IMR-90 (cell line): ENCODE measurements at regions not wholly inside any gene's neighbourhood (a gene's known extent, or its start where the extent isn't known, plus 50 kb on each side); places are given as distances from the start of the nearest gene placed in this dataset.

ENCODE experiments used
- ATAC-seq: fragments of 200-7000 bp; cut with Tn5 transposase; 2 replicates; pipeline ENCODE4 v1.9.1; 2020; ENCODE audit warnings: low read depth, mild to moderate bottlenecking, moderate library complexity
- BruUV-seq: library from RNA; stranded (reverse); fragments of 400-500 nt; replicated peaks from 2 replicates; lab custom pipeline; 2021; lab: Mats Ljungman, UMichigan
- CTCF ChIA-PET: fragments of 300-600 bp; formaldehyde crosslinking; extraction: SDS; loops from one replicate; lab custom pipeline; 2021; ENCODE audit warnings: antibody characterized with exemption; lab: Yijun Ruan, JAX
- POLR2A ChIA-PET: fragments of 300-600 bp; sonication (Branson Sonifier 250); formaldehyde crosslinking; loops from one replicate; lab custom pipeline; 2022; ENCODE audit warnings: antibody characterized with exemption; ENCODE audit not compliant: unreplicated experiment; lab: Charles Lee
- DNase-seq: peaks from one replicate; pipeline ENCODE4 v3.0.0; 2013
- H2AFZ ChIP-seq: replicated peaks from 2 replicates; pipeline ENCODE3; 2013; ENCODE audit warnings: low read length, mild to moderate bottlenecking; ENCODE audit not compliant: poor library complexity
- H2AK5ac ChIP-seq: 2 replicates; pipeline ENCODE4 v1.6.1; 2013; ENCODE audit warnings: low read depth, low read length, inconsistent platforms
- H2AK9ac ChIP-seq: replicated peaks from 2 replicates; pipeline ENCODE3; 2013; ENCODE audit warnings: mild to moderate bottlenecking, low read depth, low read length, moderate library complexity; ENCODE audit not compliant: poor library complexity
- H2BK120ac ChIP-seq: 2 replicates; pipeline ENCODE4 v1.6.1; 2013; ENCODE audit warnings: low read depth, low read length, inconsistent platforms
- H2BK15ac ChIP-seq: 3 replicates; pipeline ENCODE4 v1.6.1; 2013; ENCODE audit warnings: low read depth, low read length, inconsistent platforms
- H2BK20ac ChIP-seq: 2 replicates; pipeline ENCODE4 v1.6.1; 2013; ENCODE audit warnings: low read depth, mild to moderate bottlenecking, inconsistent platforms, low read length, moderate library complexity
- H2BK5ac ChIP-seq: 2 replicates; pipeline ENCODE4 v1.6.1; 2013; ENCODE audit warnings: mild to moderate bottlenecking, low read depth, low read length, inconsistent platforms; ENCODE audit not compliant: poor library complexity, severe bottlenecking
- H3K14ac ChIP-seq: replicated peaks from 2 replicates; pipeline ENCODE4 v1.6.1; 2013; ENCODE audit warnings: low read depth, low read length, inconsistent platforms
- H3K18ac ChIP-seq: 2 replicates; pipeline ENCODE4 v1.6.1; 2013; ENCODE audit warnings: low read depth, low read length, control low read depth
- H3K23ac ChIP-seq: 2 replicates; pipeline ENCODE4 v1.6.1; 2013; ENCODE audit warnings: low read depth, low read length, inconsistent platforms
- H3K27ac ChIP-seq: 2 replicates; pipeline ENCODE4 v1.5.1; 2013; ENCODE audit warnings: mild to moderate bottlenecking, control low read depth, low read length; ENCODE audit not compliant: insufficient read depth
- H3K27me3 ChIP-seq: 2 replicates; pipeline ENCODE4 v1.6.1; 2013; ENCODE audit warnings: low read length; ENCODE audit not compliant: control insufficient read depth, insufficient read depth
- H3K36me3 ChIP-seq: 2 replicates; pipeline ENCODE4 v1.6.1; 2013; ENCODE audit warnings: low read length, mixed read lengths; ENCODE audit not compliant: control insufficient read depth, insufficient read depth
- H3K4ac ChIP-seq: 2 replicates; pipeline ENCODE4 v1.6.1; 2013; ENCODE audit warnings: low read depth, low read length, inconsistent platforms
- H3K4me1 ChIP-seq: 2 replicates; pipeline ENCODE4 v1.6.1; 2013; ENCODE audit warnings: low read length, mixed read lengths; ENCODE audit not compliant: control insufficient read depth, insufficient read depth
- H3K4me2 ChIP-seq: 2 replicates; pipeline ENCODE4 v1.6.1; 2013; ENCODE audit warnings: low read depth, mild to moderate bottlenecking, control low read depth, low read length, moderate library complexity
- H3K4me3 ChIP-seq: 2 replicates; pipeline ENCODE4 v1.5.1; 2013; ENCODE audit warnings: low read depth, mild to moderate bottlenecking, control low read depth, low read length, moderate library complexity; ENCODE audit not compliant: insufficient read depth
- H3K56ac ChIP-seq: 2 replicates; pipeline ENCODE4 v1.6.1; 2013; ENCODE audit warnings: low read length, inconsistent platforms; ENCODE audit not compliant: insufficient read depth; ENCODE audit errors: extremely low read depth
- H3K79me1 ChIP-seq, 2 experiments: 2 replicates each; pipeline ENCODE4 v1.6.1; 2013; ENCODE audit warnings: low read length in 2 of 2, inconsistent platforms in 1 of 2, low read depth in 1 of 2
- H3K9ac ChIP-seq: 2 replicates; pipeline ENCODE4 v1.6.1; 2013; ENCODE audit warnings: low read depth, low read length, control low read depth
- H3K9me1 ChIP-seq: 2 replicates; pipeline ENCODE4 v1.6.1; 2013; ENCODE audit warnings: low read length, inconsistent platforms; ENCODE audit not compliant: insufficient read depth
- H3K9me3 ChIP-seq: 2 replicates; pipeline ENCODE4 v1.6.1; 2013; ENCODE audit warnings: low read length; ENCODE audit not compliant: control insufficient read depth, insufficient read depth
- H4K20me1 ChIP-seq: 2 replicates; pipeline ENCODE4 v1.6.1; 2013; ENCODE audit warnings: low read length, inconsistent platforms; ENCODE audit not compliant: insufficient read depth
- H4K5ac ChIP-seq: 2 replicates; pipeline ENCODE4 v1.6.1; 2013; ENCODE audit warnings: mild to moderate bottlenecking, low read depth, low read length, control low read depth
- H4K8ac ChIP-seq, 2 experiments: 2 replicates each; pipeline ENCODE4 v1.6.1; 2013; ENCODE audit warnings: low read depth in 2 of 2, low read length in 2 of 2, control low read depth in 1 of 2, inconsistent platforms in 1 of 2
- H4K91ac ChIP-seq: 2 replicates; pipeline ENCODE4 v1.6.1; 2013; ENCODE audit warnings: low read depth, low read length, inconsistent platforms; ENCODE audit not compliant: insufficient read depth
- BHLHE40 ChIP-seq: fragments of 150-350 bp; IDR thresholded peaks from 2 replicates; pipeline ENCODE4 v1.6.1; 2016; ENCODE audit warnings: mild to moderate bottlenecking, low read depth, low read length
- CEBPB ChIP-seq: IDR thresholded peaks from 2 replicates; pipeline ENCODE4 v1.6.1; 2012; ENCODE audit warnings: low read depth, low read length, improper control_type of control experiment
- CHD1 ChIP-seq: IDR thresholded peaks from 2 replicates; pipeline ENCODE4 v1.6.1; 2012; ENCODE audit warnings: low read depth, low read length, improper control_type of control experiment
- MAFK ChIP-seq: IDR thresholded peaks from 2 replicates; pipeline ENCODE4 v1.6.1; 2012; ENCODE audit warnings: low read depth, low read length, improper control_type of control experiment
- MAZ ChIP-seq: IDR thresholded peaks from 2 replicates; pipeline ENCODE4 v1.6.1; 2012; ENCODE audit warnings: low read depth, mild to moderate bottlenecking, low read length, improper control_type of control experiment, moderate library complexity, borderline replicate concordance
- MXI1 ChIP-seq: IDR thresholded peaks from 2 replicates; pipeline ENCODE4 v1.6.1; 2012; ENCODE audit warnings: low read depth, mild to moderate bottlenecking, low read length, moderate library complexity, borderline replicate concordance
- NFE2L2 ChIP-seq: fragments of 150-350 bp; IDR thresholded peaks from 2 replicates; pipeline ENCODE4 v1.6.1; 2016; ENCODE audit warnings: low read depth, mild to moderate bottlenecking, low read length
- POLR2A ChIP-seq: IDR thresholded peaks from 2 replicates; pipeline ENCODE4 v1.6.1; 2012; ENCODE audit warnings: mild to moderate bottlenecking, low read depth, low read length
- RAD21 ChIP-seq: IDR thresholded peaks from 2 replicates; pipeline ENCODE4 v1.6.1; 2012; ENCODE audit warnings: low read length, improper control_type of control experiment
- RCOR1 ChIP-seq: IDR thresholded peaks from 2 replicates; pipeline ENCODE4 v1.6.1; 2012; ENCODE audit warnings: mild to moderate bottlenecking, low read length, improper control_type of control experiment; ENCODE audit not compliant: insufficient replicate concordance
- RFX5 ChIP-seq: IDR thresholded peaks from 2 replicates; pipeline ENCODE4 v1.8.0; 2012; ENCODE audit warnings: low read depth, mild to moderate bottlenecking, low read length, moderate library complexity
- SMC3 ChIP-seq: fragments of 150-350 bp; IDR thresholded peaks from 2 replicates; pipeline ENCODE4 v1.6.1; 2016; ENCODE audit warnings: low read depth, mild to moderate bottlenecking, antibody characterized with exemption, low read length, moderate library complexity
- WGBS, 2 experiments: methylation state at CpG; one replicate each; pipeline versions ENCODE4 v1.1.5 to v1.1.7; 2013; ENCODE audit warnings: missing lambda C conversion rate in 2 of 2; ENCODE audit not compliant: insufficient read length in 1 of 2; ENCODE audit errors: extremely low coverage in 2 of 2; 5-methylcytosine and 5-hydroxymethylcytosine counted together
- dilution Hi-C: fragments of 300-500 bp; cut with HindIII; formaldehyde crosslinking; loops from one replicate; pipeline ENCODE4 v1.14.3; 2018; ENCODE audit warnings: low sequenced_read_pairs; ENCODE audit not compliant: unreplicated experiment
- in situ Hi-C: fragments of 300-500 bp; cut with MboI; formaldehyde crosslinking; loops from 3 replicates; pipeline ENCODE4 v1.14.3; 2019; ENCODE audit warnings: low sequenced_read_pairs, inconsistent platforms, mixed read lengths
- intact Hi-C: fragments of 100-400 bp; cut with micrococcal nuclease; formaldehyde crosslinking; loops from 2 replicates; pipeline ENCODE4 v1.10.0; 2022
- TF ChIP-seq, protein P1 (sequence below): fragments of 150-350 bp; IDR thresholded peaks from 2 replicates; pipeline ENCODE4 v1.6.1; 2017; ENCODE audit warnings: mild to moderate bottlenecking, antibody characterized with exemption, low read length, low read depth
- TF ChIP-seq, protein P2 (sequence below): conservative IDR thresholded peaks from 2 replicates; pipeline ENCODE4 v1.5.1; 2012; ENCODE audit warnings: mild to moderate bottlenecking, low read depth, low read length, improper control_type of control experiment
- TF ChIP-seq, protein P3 (sequence below): fragments of 150-350 bp; IDR thresholded peaks from 2 replicates; pipeline ENCODE4 v1.6.1; 2016; ENCODE audit warnings: low read depth, mild to moderate bottlenecking, low read length, moderate library complexity, borderline replicate concordance

DNA sequence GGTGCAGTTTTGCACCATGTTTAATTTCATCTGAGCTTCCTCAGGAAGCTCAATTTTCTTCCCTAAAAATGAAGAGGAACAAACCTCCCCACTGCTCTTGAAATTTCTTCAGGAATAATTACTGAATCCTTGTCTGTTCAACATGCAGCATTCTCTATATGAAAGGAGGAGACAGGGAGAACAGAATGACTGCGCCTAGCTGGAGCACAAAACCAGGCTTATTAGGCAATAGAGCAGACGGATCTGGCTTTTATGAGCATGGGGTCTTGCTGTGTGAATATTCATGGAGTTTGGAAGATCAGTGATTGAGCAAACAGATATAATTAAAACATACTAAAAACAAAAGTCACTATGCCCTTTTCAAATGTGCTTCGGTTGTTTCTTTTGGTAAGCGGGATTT is 148.1 kb downstream of the SUDS3 start:
- Histone ChIP-seq H3K4ac (no peak overlapping the region), H3K4me2 (no peak overlapping the region), H2BK5ac (no peak overlapping the region), H3K9me1 (no peaks in the 10 kb centered on the region), H3K56ac (no peak overlapping the region), H3K27ac (no peak overlapping the region), H2AK5ac (no peak overlapping the region), H4K8ac (no peak overlapping the region), H2BK120ac (no peak overlapping the region), H2AFZ (no peak overlapping the region), H3K9ac (no peak overlapping the region), H2BK20ac (no peak overlapping the region), H3K79me1 (no peaks in the 10 kb centered on the region), H3K27me3 (no peaks in the 10 kb centered on the region), H3K18ac (no peak overlapping the region), H3K14ac (no peak overlapping the region), H3K4me1 (no peaks in the 10 kb centered on the region), H3K4me3 (no peak overlapping the region), H4K20me1 (no peaks in the 10 kb centered on the region), H4K91ac (no peak overlapping the region), H3K36me3 (no peaks in the 10 kb centered on the region), H2AK9ac (no peak overlapping the region), H4K5ac (no peak overlapping the region), H3K23ac (no peak overlapping the region), H3K9me3 (peaks cover 28% of the 10 kb centered on the region), H2BK15ac (no peak overlapping the region)
- intact Hi-C loops = no loop called here
- DNase-seq (no peak), ATAC-seq (no peak)
- no CpG with 5 or more reads among the region's 4 CpGs for WGBS, 2 experiments
- TF ChIP-seq MXI1 = no peak
- no peak for TF ChIP-seq CEBPB
- TF ChIP-seq, protein P1, sequence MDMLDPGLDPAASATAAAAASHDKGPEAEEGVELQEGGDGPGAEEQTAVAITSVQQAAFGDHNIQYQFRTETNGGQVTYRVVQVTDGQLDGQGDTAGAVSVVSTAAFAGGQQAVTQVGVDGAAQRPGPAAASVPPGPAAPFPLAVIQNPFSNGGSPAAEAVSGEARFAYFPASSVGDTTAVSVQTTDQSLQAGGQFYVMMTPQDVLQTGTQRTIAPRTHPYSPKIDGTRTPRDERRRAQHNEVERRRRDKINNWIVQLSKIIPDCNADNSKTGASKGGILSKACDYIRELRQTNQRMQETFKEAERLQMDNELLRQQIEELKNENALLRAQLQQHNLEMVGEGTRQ = no peak
- no peak for TF ChIP-seq MAFK
- no peak for TF ChIP-seq BHLHE40
- no peak for TF ChIP-seq NFE2L2
- TF ChIP-seq, protein P2, sequence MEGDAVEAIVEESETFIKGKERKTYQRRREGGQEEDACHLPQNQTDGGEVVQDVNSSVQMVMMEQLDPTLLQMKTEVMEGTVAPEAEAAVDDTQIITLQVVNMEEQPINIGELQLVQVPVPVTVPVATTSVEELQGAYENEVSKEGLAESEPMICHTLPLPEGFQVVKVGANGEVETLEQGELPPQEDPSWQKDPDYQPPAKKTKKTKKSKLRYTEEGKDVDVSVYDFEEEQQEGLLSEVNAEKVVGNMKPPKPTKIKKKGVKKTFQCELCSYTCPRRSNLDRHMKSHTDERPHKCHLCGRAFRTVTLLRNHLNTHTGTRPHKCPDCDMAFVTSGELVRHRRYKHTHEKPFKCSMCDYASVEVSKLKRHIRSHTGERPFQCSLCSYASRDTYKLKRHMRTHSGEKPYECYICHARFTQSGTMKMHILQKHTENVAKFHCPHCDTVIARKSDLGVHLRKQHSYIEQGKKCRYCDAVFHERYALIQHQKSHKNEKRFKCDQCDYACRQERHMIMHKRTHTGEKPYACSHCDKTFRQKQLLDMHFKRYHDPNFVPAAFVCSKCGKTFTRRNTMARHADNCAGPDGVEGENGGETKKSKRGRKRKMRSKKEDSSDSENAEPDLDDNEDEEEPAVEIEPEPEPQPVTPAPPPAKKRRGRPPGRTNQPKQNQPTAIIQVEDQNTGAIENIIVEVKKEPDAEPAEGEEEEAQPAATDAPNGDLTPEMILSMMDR = no peak
- no peak for TF ChIP-seq RAD21
- no peak for TF ChIP-seq CHD1
- no peak for TF ChIP-seq RCOR1
- TF ChIP-seq RFX5 = no peak
- no peak for TF ChIP-seq MAZ
- TF ChIP-seq, protein P3, sequence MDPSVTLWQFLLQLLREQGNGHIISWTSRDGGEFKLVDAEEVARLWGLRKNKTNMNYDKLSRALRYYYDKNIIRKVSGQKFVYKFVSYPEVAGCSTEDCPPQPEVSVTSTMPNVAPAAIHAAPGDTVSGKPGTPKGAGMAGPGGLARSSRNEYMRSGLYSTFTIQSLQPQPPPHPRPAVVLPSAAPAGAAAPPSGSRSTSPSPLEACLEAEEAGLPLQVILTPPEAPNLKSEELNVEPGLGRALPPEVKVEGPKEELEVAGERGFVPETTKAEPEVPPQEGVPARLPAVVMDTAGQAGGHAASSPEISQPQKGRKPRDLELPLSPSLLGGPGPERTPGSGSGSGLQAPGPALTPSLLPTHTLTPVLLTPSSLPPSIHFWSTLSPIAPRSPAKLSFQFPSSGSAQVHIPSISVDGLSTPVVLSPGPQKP = no peak
- TF ChIP-seq SMC3 = no peak
- TF ChIP-seq POLR2A = no peak
- in situ Hi-C loops = no loop called here
- ChIA-PET CTCF (no interaction called here), POLR2A (no interaction called here)
- dilution Hi-C loops = no loop called here
- no TSS peak for BruUV-seq
